Suprapubic skin (tissue), 4 donors: ENCODE measurements at regions not wholly inside any gene's neighbourhood (a gene's known extent, or its start where the extent isn't known, plus 50 kb on each side); places are given as distances from the start of the nearest gene placed in this dataset.

Source experiments
- DNase-seq, 2 donors: peaks; one replicate each; pipeline ENCODE4 v3.0.0-alpha.2; 2019; ENCODE audit warnings: low spot score in 2 of 2
- H3K27ac ChIP-seq: fragments of 200-600 bp; sonication (generic); one replicate; pipeline ENCODE4 v1.5.1; 2019
- H3K27me3 ChIP-seq: fragments of 200-600 bp; sonication (generic); one replicate; pipeline ENCODE4 v1.5.1; 2019
- H3K36me3 ChIP-seq: fragments of 200-600 bp; sonication (generic); one replicate; pipeline ENCODE4 v1.5.1; 2019
- H3K4me1 ChIP-seq: fragments of 200-600 bp; sonication (generic); one replicate; pipeline ENCODE4 v1.5.1; 2019
- H3K4me3 ChIP-seq: fragments of 200-600 bp; sonication (generic); one replicate; pipeline ENCODE4 v1.5.1; 2019; ENCODE audit warnings: mild to moderate bottlenecking
- H3K9me3 ChIP-seq: fragments of 200-600 bp; sonication (generic); one replicate; pipeline ENCODE4 v1.5.1; 2019
- CTCF ChIP-seq, 2 donors: fragments of 200-600 bp in 1 of 2; fragments of 450-650 bp in 1 of 2; sonication (generic) in 1 of 2; IDR thresholded peaks; one replicate each; pipeline ENCODE4 v1.5.1; 2016 to 2019; ENCODE audit warnings: antibody characterized with exemption in 2 of 2, mild to moderate bottlenecking in 1 of 2, moderate library complexity in 1 of 2
- EP300 ChIP-seq: sonication (generic); formaldehyde crosslinking; IDR thresholded peaks from one replicate; pipeline ENCODE4 v1.6.1; 2017; ENCODE audit warnings: antibody characterized with exemption
- POLR2A ChIP-seq, 2 donors: fragments of 450-650 bp; IDR thresholded peaks; one replicate each; pipeline ENCODE4 v1.6.1; 2017; ENCODE audit warnings: antibody characterized with exemption in 2 of 2, mild to moderate bottlenecking in 2 of 2, moderate library complexity in 2 of 2
- POLR2AphosphoS5 ChIP-seq, 3 donors: sonication (generic); formaldehyde crosslinking; IDR thresholded peaks; one replicate each; pipeline ENCODE4 v1.6.1; 2017; ENCODE audit warnings: antibody characterized with exemption in 3 of 3
- WGBS: methylation state at CpG from one replicate; pipeline ENCODE4 v1.1.5; 2018; 5-methylcytosine and 5-hydroxymethylcytosine counted together

GRCh38 chr2:120973196-120973595 is 237.5 kb downstream of the GLI2 start:
- Histone ChIP-seq H3K4me3 (no peak overlapping the region), H3K4me1 (no peaks in the 10 kb centered on the region)
- no peak for TF ChIP-seq EP300
- no peak for TF ChIP-seq POLR2A (IDR thresholded peaks at IDR 0.05)
- TF ChIP-seq CTCF (IDR thresholded peaks at IDR 0.05), result no peak
- no peak for TF ChIP-seq POLR2AphosphoS5 (IDR thresholded peaks at IDR 0.05)

GRCh38 chr2:120974950-120975349 is 239.3 kb downstream of the GLI2 start:
- Histone ChIP-seq H3K27me3 (no peaks in the 10 kb centered on the region), H3K36me3 (peaks cover 37% of the 10 kb centered on the region), H3K4me3 (no peak overlapping the region), H3K27ac (no peak overlapping the region), H3K9me3 (no peaks in the 10 kb centered on the region), H3K4me1 (no peaks in the 10 kb centered on the region)
- WGBS, result 80% methylated on average over 1 of the region's 4 CpGs
- no peak for DNase-seq
- TF ChIP-seq POLR2AphosphoS5 (IDR thresholded peaks at IDR 0.05) (no peak), POLR2A (IDR thresholded peaks at IDR 0.05) (no peak), EP300 (no peak)

More at GRCh38 chr2:120973196-120973595, 237.5 kb downstream of the GLI2 start:
- Histone ChIP-seq H3K27me3 (no peaks in the 10 kb centered on the region), H3K36me3 (peaks cover 50% of the 10 kb centered on the region), H3K27ac (no peak overlapping the region), H3K9me3 (no peaks in the 10 kb centered on the region)
- 97% methylated on average over 14 of the region's 17 CpGs for WGBS
- no peak for DNase-seq

- H3K4me3 ChIP-seq, result no peak overlapping the region
- peaks cover 34% of the 10 kb centered on the region for H3K36me3 ChIP-seq
- DNase-seq, result no peak
- TF ChIP-seq CTCF (IDR thresholded peaks at IDR 0.05), result no peak
- H3K27ac ChIP-seq, result no peak overlapping the region
- no peaks in the 10 kb centered on the region for H3K27me3 ChIP-seq
- H3K9me3 ChIP-seq, result no peaks in the 10 kb centered on the region
- 87% methylated on average over 12 of the region's 12 CpGs for WGBS
- H3K4me1 ChIP-seq, result no peaks in the 10 kb centered on the region
Observed at GRCh38 chr2:120976501-120977307, 241.0 kb downstream of the GLI2 start.

GRCh38 chr2:120977582-120978358 is 242.1 kb downstream of the GLI2 start:
- Histone ChIP-seq H3K36me3 (peaks cover 23% of the 10 kb centered on the region), H3K27me3 (no peaks in the 10 kb centered on the region), H3K27ac (no peak overlapping the region), H3K9me3 (no peaks in the 10 kb centered on the region), H3K4me1 (no peaks in the 10 kb centered on the region), H3K4me3 (no peak overlapping the region)
- DNase-seq, result no peak
- WGBS, result 94% methylated on average over 23 of the region's 25 CpGs
- TF ChIP-seq CTCF (IDR thresholded peaks at IDR 0.05) (no peak), POLR2A (IDR thresholded peaks at IDR 0.05) (no peak)

- Histone ChIP-seq H3K4me3 (no peak overlapping the region), H3K9me3 (no peaks in the 10 kb centered on the region)
Observed at GRCh38 chr2:120978359-120979050, 242.8 kb downstream of the GLI2 start.

More at GRCh38 chr2:120978359-120979050, 242.8 kb downstream of the GLI2 start:
- no peak overlapping the region for H3K27ac ChIP-seq
- 91% methylated on average over 20 of the region's 20 CpGs for WGBS
- H3K27me3 ChIP-seq, result no peaks in the 10 kb centered on the region
- no peak for TF ChIP-seq EP300
- no peak for TF ChIP-seq POLR2A (IDR thresholded peaks at IDR 0.05)
- no peak for TF ChIP-seq CTCF (IDR thresholded peaks at IDR 0.05)
- TF ChIP-seq POLR2AphosphoS5 (IDR thresholded peaks at IDR 0.05), result no peak
- no peak for DNase-seq
- H3K4me1 ChIP-seq, result no peaks in the 10 kb centered on the region
- peaks cover 20% of the 10 kb centered on the region for H3K36me3 ChIP-seq
